ENCODE measurements at regions not wholly inside any gene's neighbourhood (a gene's known extent, or its start where the extent isn't known, plus 50 kb on each side); places are given as distances from the start of the nearest gene placed in this dataset.

- Mint-ChIP-seq H3K27me3 (no peaks in the 10 kb centered on the region), H3K4me3 (no peak overlapping the region), H3K9me3 (peaks cover 14% of the 10 kb centered on the region), H3K36me3 (peaks cover 3% of the 10 kb centered on the region), H3K27ac (no peak overlapping the region), H3K4me1 (ENCODE audit: unreplicated experiment) (no peaks in the 10 kb centered on the region)
- no peak for DNase-seq (ENCODE audit: extremely low spot score, unreplicated experiment)
- no peak for TF ChIP-seq CTCF (conservative IDR thresholded peaks at IDR 0.05)
These were observed 190.0 kb upstream of the BMP4 start for GRCh38 chr14:54146601-54147000.

GRCh38 chr14:54147282-54147681 lies 190.7 kb upstream of the BMP4 start:
- Mint-ChIP-seq H3K4me1 (ENCODE audit: unreplicated experiment) (no peaks in the 10 kb centered on the region), H3K36me3 (peaks cover 3% of the 10 kb centered on the region), H3K4me3 (no peak overlapping the region)

GRCh38 chr14:54147758-54148157 lies 191.1 kb upstream of the BMP4 start:
- peaks cover 3% of the 10 kb centered on the region for H3K36me3 Mint-ChIP-seq
- no peaks in the 10 kb centered on the region for H3K27me3 Mint-ChIP-seq
- peaks cover 14% of the 10 kb centered on the region for H3K9me3 Mint-ChIP-seq
- no peak for TF ChIP-seq CTCF (conservative IDR thresholded peaks at IDR 0.05)
- no peak for DNase-seq (ENCODE audit: extremely low spot score, unreplicated experiment)
- H3K4me3 Mint-ChIP-seq = no peak overlapping the region
- H3K27ac Mint-ChIP-seq = no peak overlapping the region
- no peaks in the 10 kb centered on the region for H3K4me1 Mint-ChIP-seq (ENCODE audit: unreplicated experiment)

More at GRCh38 chr14:54147282-54147681, 190.7 kb upstream of the BMP4 start:
- no peaks in the 10 kb centered on the region for H3K27me3 Mint-ChIP-seq
- DNase-seq (ENCODE audit: extremely low spot score, unreplicated experiment) = no peak
- TF ChIP-seq CTCF (conservative IDR thresholded peaks at IDR 0.05) = no peak
- no peak overlapping the region for H3K27ac Mint-ChIP-seq
- H3K9me3 Mint-ChIP-seq = peaks cover 14% of the 10 kb centered on the region

- Mint-ChIP-seq H3K27me3 (no peaks in the 10 kb centered on the region), H3K9me3 (peaks cover 12% of the 10 kb centered on the region), H3K4me1 (ENCODE audit: unreplicated experiment) (no peaks in the 10 kb centered on the region), H3K4me3 (no peak overlapping the region), H3K36me3 (peaks cover 3% of the 10 kb centered on the region), H3K27ac (no peak overlapping the region)
- DNase-seq (ENCODE audit: extremely low spot score, unreplicated experiment) = no peak
- no peak for TF ChIP-seq CTCF (conservative IDR thresholded peaks at IDR 0.05)
These were observed 191.6 kb upstream of the BMP4 start for GRCh38 chr14:54148251-54148650.

GRCh38 chr14:54152351-54152750 lies 195.7 kb upstream of the BMP4 start:
- Mint-ChIP-seq H3K4me1 (ENCODE audit: unreplicated experiment) (no peaks in the 10 kb centered on the region), H3K36me3 (peaks cover 3% of the 10 kb centered on the region), H3K4me3 (no peak overlapping the region), H3K27ac (no peak overlapping the region), H3K27me3 (no peaks in the 10 kb centered on the region), H3K9me3 (peaks cover 9% of the 10 kb centered on the region)
- no peak for TF ChIP-seq CTCF (conservative IDR thresholded peaks at IDR 0.05)
- DNase-seq (ENCODE audit: extremely low spot score, unreplicated experiment) = no peak
